Lung (tissue), 11 donors: ENCODE measurements at regions not wholly inside any gene's neighbourhood (a gene's known extent, or its start where the extent isn't known, plus 50 kb on each side); places are given as distances from the start of the nearest gene placed in this dataset.

ENCODE experiments used
- ATAC-seq: fragments of 200-7000 bp; cut with Tn5 transposase; one replicate; pipeline ENCODE4 v1.9.1; 2020; ENCODE audit warnings: moderate number of reproducible peaks; ENCODE audit not compliant: insufficient read depth, low FRiP score
- DNase-seq, 3 donors: peaks; one replicate each; pipeline ENCODE4 v3.0.0-alpha.2; 2013 to 2017
- H3K27ac ChIP-seq, 2 donors: one replicate each; pipeline ENCODE4 v1.5.1; 2013; ENCODE audit warnings: mild to moderate bottlenecking in 2 of 2, moderate library complexity in 2 of 2, control low read depth in 1 of 2, inconsistent platforms in 1 of 2, low read depth in 1 of 2, low read length in 1 of 2
- H3K27me3 ChIP-seq, 3 donors: one replicate each; pipeline ENCODE4 v1.5.1; 2013; ENCODE audit warnings: low read length in 2 of 3; ENCODE audit not compliant: control insufficient read depth in 3 of 3, insufficient read depth in 3 of 3
- H3K36me3 ChIP-seq, 4 donors: one replicate each; pipeline ENCODE4 v1.5.1; 2013; ENCODE audit warnings: low read length in 4 of 4, mild to moderate bottlenecking in 1 of 4, moderate library complexity in 1 of 4; ENCODE audit not compliant: control insufficient read depth in 4 of 4, insufficient read depth in 4 of 4
- H3K4me1 ChIP-seq, 5 donors: one replicate each; pipeline ENCODE4 v1.5.1; 2013; ENCODE audit warnings: low read length in 5 of 5, mild to moderate bottlenecking in 2 of 5, moderate library complexity in 1 of 5; ENCODE audit not compliant: control insufficient read depth in 5 of 5, insufficient read depth in 5 of 5
- H3K4me3 ChIP-seq: one replicate; pipeline ENCODE4 v1.5.1; 2013; ENCODE audit warnings: mild to moderate bottlenecking, control low read depth, moderate library complexity
- H3K9ac ChIP-seq, 2 donors: one replicate each; pipeline ENCODE4 v1.5.1; 2013; ENCODE audit warnings: low read length in 2 of 2, control low read depth in 1 of 2; ENCODE audit not compliant: insufficient read depth in 1 of 2
- H3K9me3 ChIP-seq, 4 donors: one replicate each; pipeline ENCODE4 v1.5.1; 2013; ENCODE audit warnings: low read length in 3 of 4, mild to moderate bottlenecking in 1 of 4, moderate library complexity in 1 of 4; ENCODE audit not compliant: control insufficient read depth in 4 of 4, insufficient read depth in 3 of 4
- CTCF ChIP-seq: IDR thresholded peaks from 2 replicates; pipeline ENCODE4 v1.5.1; 2012; ENCODE audit warnings: mild to moderate bottlenecking; ENCODE audit errors: control extremely low read depth, extremely low read depth
- WGBS, 2 donors: extraction: QIAGEN DNeasy Blood & Tissue Kit; methylation state at CpG; one replicate each; pipeline ENCODE4 v1.1.7; 2013; 5-methylcytosine and 5-hydroxymethylcytosine counted together
- donor health status: control.
- donor health status: control.
- donor health status: Bipolar disorder and iron deficiency.
- donor health status: healthy.
- donor health status: DM: yes; HTN: yes; CAD: no.

GRCh38 chr2:205877496-205877895 lies 195.2 kb downstream of the NRP2 start:
- DNase-seq = no peak
- no peaks in the 10 kb centered on the region for H3K27me3 ChIP-seq
- no peak overlapping the region for H3K4me3 ChIP-seq
- no peak overlapping the region for H3K9ac ChIP-seq
- no peak overlapping the region for H3K27ac ChIP-seq
- WGBS, 2 donors = 73 to 83% methylated on average over 3 of the region's 3 CpGs
- peaks cover 0 to 2% (median 0%) of the 10 kb centered on the region in 4 donors for H3K9me3 ChIP-seq
- peaks cover 0 to 5% (median under 1%) of the 10 kb centered on the region in 5 donors for H3K4me1 ChIP-seq
- H3K36me3 ChIP-seq = no peaks in the 10 kb centered on the region
- no peak for ATAC-seq
- no peak for TF ChIP-seq CTCF

GRCh38 chr2:205876127-205876526 lies 193.8 kb downstream of the NRP2 start:
- no peak for TF ChIP-seq CTCF
- no peak overlapping the region for H3K4me3 ChIP-seq
- no peaks in the 10 kb centered on the region for H3K36me3 ChIP-seq
- H3K4me1 ChIP-seq = peaks cover 0 to 5% (median 0%) of the 10 kb centered on the region in 5 donors
- no peaks in the 10 kb centered on the region for H3K27me3 ChIP-seq
- DNase-seq = no peak
- H3K9ac ChIP-seq = no peak overlapping the region
- peaks cover 0 to 3% (median 1%) of the 10 kb centered on the region in 4 donors for H3K9me3 ChIP-seq
- no peak overlapping the region for H3K27ac ChIP-seq
- ATAC-seq = no peak

- TF ChIP-seq CTCF = no peak
- Histone ChIP-seq H3K9ac (no peak overlapping the region), H3K27me3 (no peaks in the 10 kb centered on the region), H3K4me3 (no peak overlapping the region), H3K4me1 (no peaks in the 10 kb centered on the region), H3K9me3 (peaks cover 0 to 3% (median 1%) of the 10 kb centered on the region in 4 donors), H3K36me3 (no peaks in the 10 kb centered on the region), H3K27ac (no peak overlapping the region)
- DNase-seq (no peak), ATAC-seq (no peak)
Observed at GRCh38 chr2:205872716-205873115, 190.4 kb downstream of the NRP2 start.

- no peak for TF ChIP-seq CTCF
- Histone ChIP-seq H3K27ac (no peak overlapping the region), H3K4me1 (peaks cover 0 to 1% (median 0%) of the 10 kb centered on the region in 5 donors), H3K27me3 (no peaks in the 10 kb centered on the region), H3K4me3 (no peak overlapping the region), H3K36me3 (no peaks in the 10 kb centered on the region), H3K9ac (no peak overlapping the region), H3K9me3 (peaks cover 0 to 3% (median 1%) of the 10 kb centered on the region in 4 donors)
- DNase-seq (no peak), ATAC-seq (no peak)
Observed at GRCh38 chr2:205869439-205869838, 187.1 kb downstream of the NRP2 start.
